IMR-90 (cell line): ENCODE measurements at regions not wholly inside any gene's neighbourhood (a gene's known extent, or its start where the extent isn't known, plus 50 kb on each side); places are given as distances from the start of the nearest gene placed in this dataset.

Source experiments
- ATAC-seq: fragments of 200-7000 bp; cut with Tn5 transposase; 2 replicates; pipeline ENCODE4 v1.9.1; 2020; ENCODE audit warnings: low read depth, mild to moderate bottlenecking, moderate library complexity
- BruUV-seq: library from RNA; stranded (reverse); fragments of 400-500 nt; replicated peaks from 2 replicates; lab custom pipeline; 2021; lab: Mats Ljungman, UMichigan
- CTCF ChIA-PET: fragments of 300-600 bp; formaldehyde crosslinking; extraction: SDS; loops from one replicate; lab custom pipeline; 2021; ENCODE audit warnings: antibody characterized with exemption; lab: Yijun Ruan, JAX
- POLR2A ChIA-PET: fragments of 300-600 bp; sonication (Branson Sonifier 250); formaldehyde crosslinking; loops from one replicate; lab custom pipeline; 2022; ENCODE audit warnings: antibody characterized with exemption; ENCODE audit not compliant: unreplicated experiment; lab: Charles Lee
- DNase-seq: peaks from one replicate; pipeline ENCODE4 v3.0.0; 2013
- H2AFZ ChIP-seq: replicated peaks from 2 replicates; pipeline ENCODE3; 2013; ENCODE audit warnings: low read length, mild to moderate bottlenecking; ENCODE audit not compliant: poor library complexity
- H2AK5ac ChIP-seq: 2 replicates; pipeline ENCODE4 v1.6.1; 2013; ENCODE audit warnings: low read depth, low read length, inconsistent platforms
- H2AK9ac ChIP-seq: replicated peaks from 2 replicates; pipeline ENCODE3; 2013; ENCODE audit warnings: mild to moderate bottlenecking, low read depth, low read length, moderate library complexity; ENCODE audit not compliant: poor library complexity
- H2BK120ac ChIP-seq: 2 replicates; pipeline ENCODE4 v1.6.1; 2013; ENCODE audit warnings: low read depth, low read length, inconsistent platforms
- H2BK15ac ChIP-seq: 3 replicates; pipeline ENCODE4 v1.6.1; 2013; ENCODE audit warnings: low read depth, low read length, inconsistent platforms
- H2BK20ac ChIP-seq: 2 replicates; pipeline ENCODE4 v1.6.1; 2013; ENCODE audit warnings: low read depth, mild to moderate bottlenecking, inconsistent platforms, low read length, moderate library complexity
- H2BK5ac ChIP-seq: 2 replicates; pipeline ENCODE4 v1.6.1; 2013; ENCODE audit warnings: mild to moderate bottlenecking, low read depth, low read length, inconsistent platforms; ENCODE audit not compliant: poor library complexity, severe bottlenecking
- H3K14ac ChIP-seq: replicated peaks from 2 replicates; pipeline ENCODE4 v1.6.1; 2013; ENCODE audit warnings: low read depth, low read length, inconsistent platforms
- H3K18ac ChIP-seq: 2 replicates; pipeline ENCODE4 v1.6.1; 2013; ENCODE audit warnings: low read depth, low read length, control low read depth
- H3K23ac ChIP-seq: 2 replicates; pipeline ENCODE4 v1.6.1; 2013; ENCODE audit warnings: low read depth, low read length, inconsistent platforms
- H3K27ac ChIP-seq: 2 replicates; pipeline ENCODE4 v1.5.1; 2013; ENCODE audit warnings: mild to moderate bottlenecking, control low read depth, low read length; ENCODE audit not compliant: insufficient read depth
- H3K27me3 ChIP-seq: 2 replicates; pipeline ENCODE4 v1.6.1; 2013; ENCODE audit warnings: low read length; ENCODE audit not compliant: control insufficient read depth, insufficient read depth
- H3K36me3 ChIP-seq: 2 replicates; pipeline ENCODE4 v1.6.1; 2013; ENCODE audit warnings: low read length, mixed read lengths; ENCODE audit not compliant: control insufficient read depth, insufficient read depth
- H3K4ac ChIP-seq: 2 replicates; pipeline ENCODE4 v1.6.1; 2013; ENCODE audit warnings: low read depth, low read length, inconsistent platforms
- H3K4me1 ChIP-seq: 2 replicates; pipeline ENCODE4 v1.6.1; 2013; ENCODE audit warnings: low read length, mixed read lengths; ENCODE audit not compliant: control insufficient read depth, insufficient read depth
- H3K4me2 ChIP-seq: 2 replicates; pipeline ENCODE4 v1.6.1; 2013; ENCODE audit warnings: low read depth, mild to moderate bottlenecking, control low read depth, low read length, moderate library complexity
- H3K4me3 ChIP-seq: 2 replicates; pipeline ENCODE4 v1.5.1; 2013; ENCODE audit warnings: low read depth, mild to moderate bottlenecking, control low read depth, low read length, moderate library complexity; ENCODE audit not compliant: insufficient read depth
- H3K56ac ChIP-seq: 2 replicates; pipeline ENCODE4 v1.6.1; 2013; ENCODE audit warnings: low read length, inconsistent platforms; ENCODE audit not compliant: insufficient read depth; ENCODE audit errors: extremely low read depth
- H3K79me1 ChIP-seq, 2 experiments: 2 replicates each; pipeline ENCODE4 v1.6.1; 2013; ENCODE audit warnings: low read length in 2 of 2, inconsistent platforms in 1 of 2, low read depth in 1 of 2
- H3K9ac ChIP-seq: 2 replicates; pipeline ENCODE4 v1.6.1; 2013; ENCODE audit warnings: low read depth, low read length, control low read depth
- H3K9me1 ChIP-seq: 2 replicates; pipeline ENCODE4 v1.6.1; 2013; ENCODE audit warnings: low read length, inconsistent platforms; ENCODE audit not compliant: insufficient read depth
- H3K9me3 ChIP-seq: 2 replicates; pipeline ENCODE4 v1.6.1; 2013; ENCODE audit warnings: low read length; ENCODE audit not compliant: control insufficient read depth, insufficient read depth
- H4K20me1 ChIP-seq: 2 replicates; pipeline ENCODE4 v1.6.1; 2013; ENCODE audit warnings: low read length, inconsistent platforms; ENCODE audit not compliant: insufficient read depth
- H4K5ac ChIP-seq: 2 replicates; pipeline ENCODE4 v1.6.1; 2013; ENCODE audit warnings: mild to moderate bottlenecking, low read depth, low read length, control low read depth
- H4K8ac ChIP-seq, 2 experiments: 2 replicates each; pipeline ENCODE4 v1.6.1; 2013; ENCODE audit warnings: low read depth in 2 of 2, low read length in 2 of 2, control low read depth in 1 of 2, inconsistent platforms in 1 of 2
- H4K91ac ChIP-seq: 2 replicates; pipeline ENCODE4 v1.6.1; 2013; ENCODE audit warnings: low read depth, low read length, inconsistent platforms; ENCODE audit not compliant: insufficient read depth
- BHLHE40 ChIP-seq: fragments of 150-350 bp; IDR thresholded peaks from 2 replicates; pipeline ENCODE4 v1.6.1; 2016; ENCODE audit warnings: mild to moderate bottlenecking, low read depth, low read length
- CEBPB ChIP-seq: IDR thresholded peaks from 2 replicates; pipeline ENCODE4 v1.6.1; 2012; ENCODE audit warnings: low read depth, low read length, improper control_type of control experiment
- CHD1 ChIP-seq: IDR thresholded peaks from 2 replicates; pipeline ENCODE4 v1.6.1; 2012; ENCODE audit warnings: low read depth, low read length, improper control_type of control experiment
- CTCF ChIP-seq: conservative IDR thresholded peaks from 2 replicates; pipeline ENCODE4 v1.5.1; 2012; ENCODE audit warnings: mild to moderate bottlenecking, low read depth, low read length, improper control_type of control experiment
- ELK1 ChIP-seq: fragments of 150-350 bp; IDR thresholded peaks from 2 replicates; pipeline ENCODE4 v1.6.1; 2016; ENCODE audit warnings: low read depth, mild to moderate bottlenecking, low read length, moderate library complexity, borderline replicate concordance
- FOS ChIP-seq: fragments of 150-350 bp; IDR thresholded peaks from 2 replicates; pipeline ENCODE4 v1.6.1; 2016; ENCODE audit warnings: low read depth, low read length
- MAFK ChIP-seq: IDR thresholded peaks from 2 replicates; pipeline ENCODE4 v1.6.1; 2012; ENCODE audit warnings: low read depth, low read length, improper control_type of control experiment
- MAZ ChIP-seq: IDR thresholded peaks from 2 replicates; pipeline ENCODE4 v1.6.1; 2012; ENCODE audit warnings: low read depth, mild to moderate bottlenecking, low read length, improper control_type of control experiment, moderate library complexity, borderline replicate concordance
- MXI1 ChIP-seq: IDR thresholded peaks from 2 replicates; pipeline ENCODE4 v1.6.1; 2012; ENCODE audit warnings: low read depth, mild to moderate bottlenecking, low read length, moderate library complexity, borderline replicate concordance
- NFE2L2 ChIP-seq: fragments of 150-350 bp; IDR thresholded peaks from 2 replicates; pipeline ENCODE4 v1.6.1; 2016; ENCODE audit warnings: low read depth, mild to moderate bottlenecking, low read length
- POLR2A ChIP-seq: IDR thresholded peaks from 2 replicates; pipeline ENCODE4 v1.6.1; 2012; ENCODE audit warnings: mild to moderate bottlenecking, low read depth, low read length
- RAD21 ChIP-seq: IDR thresholded peaks from 2 replicates; pipeline ENCODE4 v1.6.1; 2012; ENCODE audit warnings: low read length, improper control_type of control experiment
- RCOR1 ChIP-seq: IDR thresholded peaks from 2 replicates; pipeline ENCODE4 v1.6.1; 2012; ENCODE audit warnings: mild to moderate bottlenecking, low read length, improper control_type of control experiment; ENCODE audit not compliant: insufficient replicate concordance
- RFX5 ChIP-seq: IDR thresholded peaks from 2 replicates; pipeline ENCODE4 v1.8.0; 2012; ENCODE audit warnings: low read depth, mild to moderate bottlenecking, low read length, moderate library complexity
- SMC3 ChIP-seq: fragments of 150-350 bp; IDR thresholded peaks from 2 replicates; pipeline ENCODE4 v1.6.1; 2016; ENCODE audit warnings: low read depth, mild to moderate bottlenecking, antibody characterized with exemption, low read length, moderate library complexity
- USF2 ChIP-seq: fragments of 150-350 bp; IDR thresholded peaks from 2 replicates; pipeline ENCODE4 v1.6.1; 2017; ENCODE audit warnings: mild to moderate bottlenecking, antibody characterized with exemption, low read length, low read depth
- WGBS, 2 experiments: methylation state at CpG; one replicate each; pipeline versions ENCODE4 v1.1.5 to v1.1.7; 2013; ENCODE audit warnings: missing lambda C conversion rate in 2 of 2; ENCODE audit not compliant: insufficient read length in 1 of 2; ENCODE audit errors: extremely low coverage in 2 of 2; 5-methylcytosine and 5-hydroxymethylcytosine counted together
- dilution Hi-C: fragments of 300-500 bp; cut with HindIII; formaldehyde crosslinking; loops from one replicate; pipeline ENCODE4 v1.14.3; 2018; ENCODE audit warnings: low sequenced_read_pairs; ENCODE audit not compliant: unreplicated experiment
- in situ Hi-C: fragments of 300-500 bp; cut with MboI; formaldehyde crosslinking; loops from 3 replicates; pipeline ENCODE4 v1.14.3; 2019; ENCODE audit warnings: low sequenced_read_pairs, inconsistent platforms, mixed read lengths
- intact Hi-C: fragments of 100-400 bp; cut with micrococcal nuclease; formaldehyde crosslinking; loops from 2 replicates; pipeline ENCODE4 v1.10.0; 2022

- ATAC-seq: no peak
- no peak overlapping the region for H4K8ac ChIP-seq
- H3K9ac ChIP-seq: no peak overlapping the region
- H3K4ac ChIP-seq: no peak overlapping the region
- peaks cover 2% of the 10 kb centered on the region; the same call in 1 of the 2 replicates for H3K9me3 ChIP-seq
- intact Hi-C loops: no loop called here
- no peaks in the 10 kb centered on the region for H3K27me3 ChIP-seq
- no peaks in the 10 kb centered on the region for H3K4me1 ChIP-seq
- H2AK9ac ChIP-seq: no peak overlapping the region
- H3K27ac ChIP-seq: no peak overlapping the region
- H2BK120ac ChIP-seq: no peak overlapping the region
- H3K9me1 ChIP-seq: no peaks in the 10 kb centered on the region
- H3K14ac ChIP-seq: no peak overlapping the region
- no peak for TF ChIP-seq BHLHE40
- TF ChIP-seq RAD21: no peak
- TF ChIP-seq RCOR1: no peak
- TF ChIP-seq ELK1: no peak
- no peak for TF ChIP-seq SMC3
- no peak for TF ChIP-seq CEBPB
- TF ChIP-seq MAZ: no peak
- TF ChIP-seq RFX5: no peak
- TF ChIP-seq MAFK: no peak
- no peak for TF ChIP-seq CHD1
- TF ChIP-seq MXI1: no peak
- TF ChIP-seq CTCF: no peak
- TF ChIP-seq POLR2A: no peak
- TF ChIP-seq USF2: no peak
- no peak for TF ChIP-seq FOS
- TF ChIP-seq NFE2L2: no peak
- no CpG with 5 or more reads among the region's 6 CpGs for WGBS, 2 experiments
- no peak overlapping the region for H3K4me2 ChIP-seq
- no TSS peak for BruUV-seq
- H2BK20ac ChIP-seq: no peak overlapping the region
- dilution Hi-C loops: no loop called here
- H3K4me3 ChIP-seq: no peak overlapping the region
- ChIA-PET POLR2A (no interaction called here), CTCF (no interaction called here)
- in situ Hi-C loops: no loop called here
- no peak overlapping the region for H3K56ac ChIP-seq
- H4K91ac ChIP-seq: no peak overlapping the region
- H3K23ac ChIP-seq: no peak overlapping the region
- no peaks in the 10 kb centered on the region for H3K79me1 ChIP-seq
- H2BK15ac ChIP-seq: no peak overlapping the region
- H4K5ac ChIP-seq: no peak overlapping the region
- no peaks in the 10 kb centered on the region for H3K36me3 ChIP-seq
- no peaks in the 10 kb centered on the region for H4K20me1 ChIP-seq
- no peak overlapping the region for H2AFZ ChIP-seq
- H3K18ac ChIP-seq: no peak overlapping the region
- H2BK5ac ChIP-seq: no peak overlapping the region
- no peak for DNase-seq
- no peak overlapping the region for H2AK5ac ChIP-seq
Measured at GRCh38 chr5:164832516-164832915, 1327.1 kb downstream of the MAT2B start.
